GM18951 (cell line): ENCODE measurements at regions not wholly inside any gene's neighbourhood (a gene's known extent, or its start where the extent isn't known, plus 50 kb on each side); places are given as distances from the start of the nearest gene placed in this dataset.

Experiments
- POLR2A ChIP-seq: IDR thresholded peaks from 4 replicates; pipeline ENCODE4 v1.6.1; 2011; ENCODE audit warnings: mild to moderate bottlenecking; ENCODE audit not compliant: insufficient read length, insufficient read depth; ENCODE audit errors: extremely low read depth
- in situ Hi-C: fragments of 300-500 bp; cut with MboI; formaldehyde crosslinking; loops from one replicate; pipeline ENCODE4 v1.12.0; 2022; ENCODE audit warnings: low sequenced_read_pairs, mixed read lengths, inconsistent platforms; ENCODE audit not compliant: unreplicated experiment

GRCh38 chr13:110798081-110798994 lies 84.8 kb downstream of the ING1 start:
- TF ChIP-seq POLR2A, result no peak
- in situ Hi-C loops, result no loop called here

GRCh38 chr13:110799246-110800236 lies 86.0 kb downstream of the ING1 start:
- TF ChIP-seq POLR2A, result no peak
- in situ Hi-C loops, result loop anchor here (25.0 kb wide), 1 partner anchor 337 kb away; no protein-coding TSS in a partner anchor

- TF ChIP-seq POLR2A, result no peak
These were observed 87.5 kb downstream of the ING1 start for GRCh38 chr13:110801044-110801443.

GRCh38 chr13:110802260-110802659 lies 88.8 kb downstream of the ING1 start:
- in situ Hi-C loops, result loop anchor here (25.0 kb wide), 1 partner anchor 340 kb away; no protein-coding TSS in a partner anchor
- TF ChIP-seq POLR2A, result no peak

More at GRCh38 chr13:110801044-110801443, 87.5 kb downstream of the ING1 start:
- in situ Hi-C loops, result loop anchor here (25.0 kb wide), 1 partner anchor 339 kb away; no protein-coding TSS in a partner anchor

- no peak for TF ChIP-seq POLR2A
- in situ Hi-C loops, result loop anchor here (25.0 kb wide), 1 partner anchor 344 kb away; no protein-coding TSS in a partner anchor
These were observed 93.1 kb downstream of the ING1 start for GRCh38 chr13:110806636-110807035.

- in situ Hi-C loops, result loop anchor here (25.0 kb wide), 1 partner anchor 345 kb away; no protein-coding TSS in a partner anchor
- no peak for TF ChIP-seq POLR2A
These were observed 94.0 kb downstream of the ING1 start for GRCh38 chr13:110807546-110807945.

GRCh38 chr13:110808138-110808537 lies 94.6 kb downstream of the ING1 start:
- TF ChIP-seq POLR2A, result no peak
- in situ Hi-C loops, result loop anchor here (25.0 kb wide), 1 partner anchor 346 kb away; no protein-coding TSS in a partner anchor

GRCh38 chr13:110809871-110810486 lies 96.5 kb downstream of the ING1 start:
- in situ Hi-C loops, result loop anchor here (10.0 to 25.0 kb wide), 2 partner anchors 215 to 348 kb away; no protein-coding TSS in a partner anchor
- TF ChIP-seq POLR2A, result no peak

- in situ Hi-C loops, result loop anchor here (10.0 to 25.0 kb wide), 2 partner anchors 216 to 349 kb away; no protein-coding TSS in a partner anchor
- TF ChIP-seq POLR2A, result no peak
These were observed 97.7 kb downstream of the ING1 start for GRCh38 chr13:110811008-110811720.

- in situ Hi-C loops, result loop anchor here (10.0 to 25.0 kb wide), 2 partner anchors 217 to 349 kb away; no protein-coding TSS in a partner anchor
- no peak for TF ChIP-seq POLR2A
These were observed 98.2 kb downstream of the ING1 start for GRCh38 chr13:110811771-110812120.

GRCh38 chr13:110812121-110812868 lies 98.8 kb downstream of the ING1 start:
- in situ Hi-C loops, result loop anchor here (10.0 to 25.0 kb wide), 2 partner anchors 217 to 350 kb away; no protein-coding TSS in a partner anchor
- TF ChIP-seq POLR2A, result no peak
